Large intestine (tissue), 3 donors: ENCODE measurements at regions not wholly inside any gene's neighbourhood (a gene's known extent, or its start where the extent isn't known, plus 50 kb on each side); places are given as distances from the start of the nearest gene placed in this dataset.

Source experiments
- DNase-seq, 2 donors: peaks; one replicate each; pipeline versions ENCODE4 v3.0.0 to v3.0.0-alpha.2; 2013
- H3K27ac ChIP-seq: one replicate; pipeline ENCODE4 v1.5.1; 2013; ENCODE audit warnings: low read length
- H3K27me3 ChIP-seq: 2 replicates; pipeline ENCODE4 v1.6.1; 2013; ENCODE audit warnings: low read length; ENCODE audit not compliant: control insufficient read depth, insufficient read depth
- H3K36me3 ChIP-seq: 2 replicates; pipeline ENCODE4 v1.6.1; 2013; ENCODE audit warnings: low read length; ENCODE audit not compliant: control insufficient read depth, insufficient read depth
- H3K4me1 ChIP-seq: one replicate; pipeline ENCODE4 v1.6.1; 2013; ENCODE audit warnings: low read length; ENCODE audit not compliant: control insufficient read depth, insufficient read depth
- H3K4me3 ChIP-seq: one replicate; pipeline ENCODE4 v1.5.1; 2013; ENCODE audit warnings: low read length
- H3K9me3 ChIP-seq: one replicate; pipeline ENCODE4 v1.6.1; 2013; ENCODE audit warnings: mild to moderate bottlenecking, low read depth, low read length, moderate library complexity; ENCODE audit not compliant: control insufficient read depth
- WGBS: methylation state at CpG from one replicate; pipeline ENCODE4 v1.1.5; 2013; ENCODE audit warnings: low lambda C conversion rate; ENCODE audit not compliant: insufficient coverage; 5-methylcytosine and 5-hydroxymethylcytosine counted together

GRCh38 chr16:55380485-55380884 is 56.5 kb downstream of the IRX6 start:
- DNase-seq, result no peak
- Histone ChIP-seq H3K27me3 (peaks cover 5% of the 10 kb centered on the region), H3K4me1 (no peaks in the 10 kb centered on the region), H3K4me3 (no peak overlapping the region), H3K27ac (no peak overlapping the region), H3K36me3 (no peaks in the 10 kb centered on the region), H3K9me3 (no peaks in the 10 kb centered on the region)
- no CpG with 5 or more reads among the region's 7 CpGs for WGBS

GRCh38 chr16:55384288-55385247 is 60.6 kb downstream of the IRX6 start:
- WGBS, result 79% methylated on average over 5 of the region's 12 CpGs
- Histone ChIP-seq H3K9me3 (no peaks in the 10 kb centered on the region), H3K4me3 (no peak overlapping the region), H3K27me3 (peaks cover 5% of the 10 kb centered on the region), H3K27ac (no peak overlapping the region), H3K4me1 (no peaks in the 10 kb centered on the region), H3K36me3 (no peaks in the 10 kb centered on the region)
- no peak for DNase-seq

GRCh38 chr16:55385359-55385758 is 61.4 kb downstream of the IRX6 start:
- Histone ChIP-seq H3K4me1 (no peaks in the 10 kb centered on the region), H3K36me3 (no peaks in the 10 kb centered on the region), H3K27me3 (peaks cover 3% of the 10 kb centered on the region), H3K4me3 (no peak overlapping the region), H3K9me3 (no peaks in the 10 kb centered on the region), H3K27ac (no peak overlapping the region)
- WGBS, result no CpG with 5 or more reads among the region's 3 CpGs
- DNase-seq, result no peak

GRCh38 chr16:55386534-55387296 is 62.7 kb downstream of the IRX6 start:
- H3K36me3 ChIP-seq, result no peaks in the 10 kb centered on the region
- no CpG with 5 or more reads among the region's 5 CpGs for WGBS
- no peak for DNase-seq
- no peak overlapping the region for H3K27ac ChIP-seq
- H3K27me3 ChIP-seq, result no peaks in the 10 kb centered on the region
- H3K4me1 ChIP-seq, result no peaks in the 10 kb centered on the region
- no peaks in the 10 kb centered on the region for H3K9me3 ChIP-seq
- no peak overlapping the region for H3K4me3 ChIP-seq

GRCh38 chr16:55388131-55388862 is 64.3 kb downstream of the IRX6 start:
- no peaks in the 10 kb centered on the region for H3K27me3 ChIP-seq
- no CpG with 5 or more reads among the region's 5 CpGs for WGBS
- no peak overlapping the region for H3K4me3 ChIP-seq
- H3K27ac ChIP-seq, result no peak overlapping the region
- no peak for DNase-seq
- H3K36me3 ChIP-seq, result no peaks in the 10 kb centered on the region
- no peaks in the 10 kb centered on the region for H3K4me1 ChIP-seq
- no peaks in the 10 kb centered on the region for H3K9me3 ChIP-seq

GRCh38 chr16:55389426-55390073 is 65.5 kb downstream of the IRX6 start:
- no peaks in the 10 kb centered on the region for H3K4me1 ChIP-seq
- DNase-seq, result no peak
- no CpG with 5 or more reads among the region's 9 CpGs for WGBS
- H3K27ac ChIP-seq, result no peak overlapping the region
- no peaks in the 10 kb centered on the region for H3K9me3 ChIP-seq
- H3K27me3 ChIP-seq, result no peaks in the 10 kb centered on the region
- no peaks in the 10 kb centered on the region for H3K36me3 ChIP-seq
- H3K4me3 ChIP-seq, result no peak overlapping the region

- WGBS, result 48% methylated on average over 2 of the region's 8 CpGs
- no peaks in the 10 kb centered on the region for H3K36me3 ChIP-seq
- no peaks in the 10 kb centered on the region for H3K4me1 ChIP-seq
- DNase-seq, result no peak
- no peak overlapping the region for H3K4me3 ChIP-seq
- H3K9me3 ChIP-seq, result no peaks in the 10 kb centered on the region
- no peaks in the 10 kb centered on the region for H3K27me3 ChIP-seq
- H3K27ac ChIP-seq, result no peak overlapping the region
Measured at GRCh38 chr16:55390630-55391237, 66.7 kb downstream of the IRX6 start.

- DNase-seq, result no peak
- WGBS, result 33% methylated on average over 1 of the region's 2 CpGs
- H3K27ac ChIP-seq, result no peak overlapping the region
- H3K27me3 ChIP-seq, result no peaks in the 10 kb centered on the region
- H3K4me3 ChIP-seq, result no peak overlapping the region
- H3K36me3 ChIP-seq, result no peaks in the 10 kb centered on the region
- H3K9me3 ChIP-seq, result no peaks in the 10 kb centered on the region
- no peaks in the 10 kb centered on the region for H3K4me1 ChIP-seq
Measured at GRCh38 chr16:55391760-55392375, 67.9 kb downstream of the IRX6 start.

- Histone ChIP-seq H3K36me3 (no peaks in the 10 kb centered on the region), H3K27me3 (no peaks in the 10 kb centered on the region), H3K4me3 (no peak overlapping the region), H3K9me3 (no peaks in the 10 kb centered on the region), H3K4me1 (no peaks in the 10 kb centered on the region), H3K27ac (no peak overlapping the region)
- no CpG with 5 or more reads among the region's 1 CpG for WGBS
- DNase-seq, result no peak
Measured at GRCh38 chr16:55392701-55393100, 68.7 kb downstream of the IRX6 start.
